ENCODE measurements at regions not wholly inside any gene's neighbourhood (a gene's known extent, or its start where the extent isn't known, plus 50 kb on each side); places are given as distances from the start of the nearest gene placed in this dataset.

GRCh38 chr3:166764698-166765318 is 615.3 kb downstream of the ZBBX start:
- DNase-seq (ENCODE audit: low read depth): no peak
- no peak for TF ChIP-seq CTCF (IDR thresholded peaks at IDR 0.05; ENCODE audit: low read depth, low read length, missing control alignments)
- no peak overlapping the region for H3K4me3 ChIP-seq (ENCODE audit: low read depth, low read length)
- in situ Hi-C loops (cut with HindIII; ENCODE audit: low sequenced_read_pairs): no loop called here

- in situ Hi-C loops (cut with HindIII; ENCODE audit: low sequenced_read_pairs): no loop called here
- no peak for TF ChIP-seq CTCF (IDR thresholded peaks at IDR 0.05; ENCODE audit: low read depth, low read length, missing control alignments)
- no peak for DNase-seq (ENCODE audit: low read depth)
- no peak overlapping the region for H3K4me3 ChIP-seq (ENCODE audit: low read depth, low read length)
Measured at GRCh38 chr3:166759736-166760513, 620.2 kb downstream of the ZBBX start.

- in situ Hi-C loops (cut with HindIII; ENCODE audit: low sequenced_read_pairs): no loop called here
- no peak for TF ChIP-seq CTCF (IDR thresholded peaks at IDR 0.05; ENCODE audit: low read depth, low read length, missing control alignments)
- no peak overlapping the region for H3K4me3 ChIP-seq (ENCODE audit: low read depth, low read length)
- no peak for DNase-seq (ENCODE audit: low read depth)
Measured at GRCh38 chr3:166752214-166752613, 627.9 kb downstream of the ZBBX start.

- in situ Hi-C loops (cut with HindIII; ENCODE audit: low sequenced_read_pairs): no loop called here
- H3K4me3 ChIP-seq (ENCODE audit: low read depth, low read length): no peak overlapping the region
- TF ChIP-seq CTCF (IDR thresholded peaks at IDR 0.05; ENCODE audit: low read depth, low read length, missing control alignments): no peak
- no peak for DNase-seq (ENCODE audit: low read depth)
Measured at GRCh38 chr3:166743481-166744134, 636.5 kb downstream of the ZBBX start.

- no peak for TF ChIP-seq CTCF (IDR thresholded peaks at IDR 0.05; ENCODE audit: low read depth, low read length, missing control alignments)
- H3K4me3 ChIP-seq (ENCODE audit: low read depth, low read length): no peak overlapping the region
- in situ Hi-C loops (cut with HindIII; ENCODE audit: low sequenced_read_pairs): no loop called here
- no peak for DNase-seq (ENCODE audit: low read depth)
Measured at GRCh38 chr3:166734734-166735133, 645.4 kb downstream of the ZBBX start.

- H3K4me3 ChIP-seq (ENCODE audit: low read depth, low read length): no peak overlapping the region
- in situ Hi-C loops (cut with HindIII; ENCODE audit: low sequenced_read_pairs): no loop called here
- TF ChIP-seq CTCF (IDR thresholded peaks at IDR 0.05; ENCODE audit: low read depth, low read length, missing control alignments): no peak
- DNase-seq (ENCODE audit: low read depth): no peak
Measured at GRCh38 chr3:166731701-166732100, 648.4 kb downstream of the ZBBX start.
